ENCODE measurements at regions not wholly inside any gene's neighbourhood (a gene's known extent, or its start where the extent isn't known, plus 50 kb on each side); places are given as distances from the start of the nearest gene placed in this dataset.

DNA sequence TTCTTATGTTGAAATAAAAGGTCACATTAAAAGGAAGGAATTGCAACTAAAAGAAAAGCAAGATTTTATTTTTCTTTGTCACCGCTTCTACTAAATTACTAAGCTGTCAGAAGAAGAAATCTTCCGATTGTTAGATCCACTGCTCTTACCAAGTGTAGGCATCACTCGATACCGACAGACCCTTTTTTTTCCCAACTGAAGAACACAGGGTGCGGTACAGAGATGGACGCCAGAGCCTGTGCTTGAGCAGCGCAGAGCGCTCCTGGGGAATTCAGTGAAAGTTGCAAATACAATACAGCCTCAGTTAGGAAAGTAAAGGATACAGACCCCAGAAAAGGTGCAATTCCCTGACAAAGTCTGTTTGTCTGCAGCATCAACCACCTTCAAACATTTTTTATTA is 94.9 kb upstream of the WDR17 start:
- Histone ChIP-seq H3K27me3 (ENCODE audit: control insufficient read depth, insufficient read depth, low read length) (no peaks in the 10 kb centered on the region), H3K4me3 (ENCODE audit: low read depth, low read length) (no peak overlapping the region), H3K36me3 (ENCODE audit: control insufficient read depth, insufficient read depth, low read length) (no peaks in the 10 kb centered on the region)
- no peak for FAIRE-seq
- no peak for DNase-seq (ENCODE audit: low read depth)
- TF ChIP-seq CTCF (IDR thresholded peaks at IDR 0.05; ENCODE audit: insufficient read depth, low read length, severe bottlenecking): no peak

DNA sequence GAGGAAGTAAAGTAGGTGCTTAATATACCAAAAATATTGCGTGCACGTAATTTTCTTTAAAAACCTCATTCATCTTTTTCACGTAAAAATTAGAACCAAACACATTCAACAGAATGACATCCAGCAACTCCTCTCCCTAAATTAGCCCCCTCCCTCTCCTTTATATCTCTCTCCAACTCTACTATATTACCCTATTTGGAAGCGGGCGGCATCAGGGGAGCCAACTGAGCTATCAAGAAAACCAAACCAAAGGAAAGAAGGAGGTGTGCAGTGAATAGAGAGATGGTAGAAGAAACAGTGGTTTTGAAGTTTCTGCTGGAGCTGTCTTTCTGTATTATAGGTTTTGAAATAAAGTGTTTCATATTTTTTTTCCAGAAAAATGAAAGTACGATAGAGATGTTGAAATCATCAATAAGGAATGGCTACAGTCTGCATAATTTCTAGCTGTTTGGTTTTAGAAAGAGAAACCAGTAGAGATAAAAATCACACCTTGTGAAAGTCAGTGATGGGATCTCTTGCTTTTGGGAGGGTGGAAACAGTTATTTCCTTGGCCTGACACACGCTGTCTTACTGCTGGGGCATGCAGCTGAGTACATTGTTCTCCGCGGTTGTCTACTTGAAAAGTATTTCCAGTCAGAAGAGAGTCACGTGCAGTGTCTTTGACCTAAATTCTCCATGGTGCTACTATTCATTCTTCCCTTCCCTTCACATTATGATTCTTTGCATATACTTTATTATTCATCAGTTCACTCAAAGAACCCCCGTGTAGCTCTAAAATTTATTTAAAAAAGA is 94.1 kb upstream of the WDR17 start:
- H3K4me3 ChIP-seq (ENCODE audit: low read depth, low read length): no peak overlapping the region
- no peak for FAIRE-seq
- H3K36me3 ChIP-seq (ENCODE audit: control insufficient read depth, insufficient read depth, low read length): no peaks in the 10 kb centered on the region
- no peak for DNase-seq (ENCODE audit: low read depth)
- no peak for TF ChIP-seq CTCF (IDR thresholded peaks at IDR 0.05; ENCODE audit: insufficient read depth, low read length, severe bottlenecking)
- H3K27me3 ChIP-seq (ENCODE audit: control insufficient read depth, insufficient read depth, low read length): no peaks in the 10 kb centered on the region

DNA sequence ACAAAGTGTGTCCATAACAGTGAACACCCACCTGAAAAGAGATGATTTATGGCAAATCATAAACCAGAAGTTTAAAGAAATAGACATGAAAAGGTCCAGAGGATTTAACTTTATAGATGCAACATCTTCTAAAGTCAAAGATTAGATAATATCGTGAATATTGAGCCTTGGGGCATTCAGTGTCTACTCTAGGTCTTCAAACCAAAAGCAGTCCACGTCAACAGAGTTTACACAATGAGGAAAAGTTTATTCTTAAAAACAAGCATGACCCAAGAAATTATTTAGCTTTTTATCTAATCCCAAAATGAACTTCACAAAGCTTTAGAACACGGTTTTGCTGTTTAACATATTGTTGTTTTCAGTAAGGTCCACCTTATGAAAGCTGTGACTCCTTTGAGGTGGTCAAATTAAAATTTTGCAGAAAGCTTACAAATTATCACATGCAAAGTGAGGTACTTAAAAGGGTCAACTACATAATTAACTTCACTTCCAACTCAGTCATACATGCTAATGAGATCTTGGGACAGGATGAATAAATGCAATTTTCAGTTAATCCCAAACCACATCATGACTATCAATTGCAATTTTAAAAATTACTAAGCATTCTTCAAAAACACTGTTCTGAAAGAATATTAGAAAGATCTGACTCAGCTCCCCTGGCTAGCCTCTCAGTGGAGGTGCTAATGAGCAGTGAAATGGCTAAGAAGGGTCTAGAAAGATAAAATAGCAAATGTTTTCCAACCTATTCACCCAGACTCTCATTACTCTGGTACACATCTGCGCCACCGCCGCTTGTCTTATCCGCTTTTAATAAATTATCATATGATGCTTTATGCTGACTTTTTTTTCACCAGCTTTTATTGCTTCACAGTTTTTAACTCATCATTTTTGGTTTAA is 92.4 kb upstream of the WDR17 start:
- DNase-seq (ENCODE audit: low read depth) (no peak), FAIRE-seq (no peak)
- no peak for TF ChIP-seq CTCF (IDR thresholded peaks at IDR 0.05; ENCODE audit: insufficient read depth, low read length, severe bottlenecking)
- no peaks in the 10 kb centered on the region for H3K27me3 ChIP-seq (ENCODE audit: control insufficient read depth, insufficient read depth, low read length)
- no peak overlapping the region for H3K4me3 ChIP-seq (ENCODE audit: low read depth, low read length)
- no peaks in the 10 kb centered on the region for H3K36me3 ChIP-seq (ENCODE audit: control insufficient read depth, insufficient read depth, low read length)

- H3K27me3 ChIP-seq (ENCODE audit: control insufficient read depth, insufficient read depth, low read length): no peaks in the 10 kb centered on the region
- DNase-seq (ENCODE audit: low read depth): no peak
- no peaks in the 10 kb centered on the region for H3K36me3 ChIP-seq (ENCODE audit: control insufficient read depth, insufficient read depth, low read length)
- no peak overlapping the region for H3K4me3 ChIP-seq (ENCODE audit: low read depth, low read length)
- FAIRE-seq: no peak
- no peak for TF ChIP-seq CTCF (IDR thresholded peaks at IDR 0.05; ENCODE audit: insufficient read depth, low read length, severe bottlenecking)
These were observed 82.0 kb upstream of the WDR17 start for GRCh38 chr4:175983636-175984035.

- TF ChIP-seq CTCF (IDR thresholded peaks at IDR 0.05; ENCODE audit: insufficient read depth, low read length, severe bottlenecking): no peak
- FAIRE-seq: no peak
- no peak overlapping the region for H3K4me3 ChIP-seq (ENCODE audit: low read depth, low read length)
- DNase-seq (ENCODE audit: low read depth): no peak
- H3K27me3 ChIP-seq (ENCODE audit: control insufficient read depth, insufficient read depth, low read length): no peaks in the 10 kb centered on the region
- no peaks in the 10 kb centered on the region for H3K36me3 ChIP-seq (ENCODE audit: control insufficient read depth, insufficient read depth, low read length)
These were observed 79.0 kb upstream of the WDR17 start for GRCh38 chr4:175986668-175987067.

Data from bronchial epithelial cell (primary cell).